GM12873 (cell line): ENCODE measurements at regions not wholly inside any gene's neighbourhood (a gene's known extent, or its start where the extent isn't known, plus 50 kb on each side); places are given as distances from the start of the nearest gene placed in this dataset.

Experiments
- TF ChIP-seq, protein P1 (sequence below): IDR thresholded peaks from 2 replicates; pipeline ENCODE4 v1.5.1; 2012; ENCODE audit warnings: low read depth, mild to moderate bottlenecking, moderate library complexity, low read length, control low read depth; ENCODE audit not compliant: insufficient read depth; ENCODE audit errors: missing control alignments

DNA sequence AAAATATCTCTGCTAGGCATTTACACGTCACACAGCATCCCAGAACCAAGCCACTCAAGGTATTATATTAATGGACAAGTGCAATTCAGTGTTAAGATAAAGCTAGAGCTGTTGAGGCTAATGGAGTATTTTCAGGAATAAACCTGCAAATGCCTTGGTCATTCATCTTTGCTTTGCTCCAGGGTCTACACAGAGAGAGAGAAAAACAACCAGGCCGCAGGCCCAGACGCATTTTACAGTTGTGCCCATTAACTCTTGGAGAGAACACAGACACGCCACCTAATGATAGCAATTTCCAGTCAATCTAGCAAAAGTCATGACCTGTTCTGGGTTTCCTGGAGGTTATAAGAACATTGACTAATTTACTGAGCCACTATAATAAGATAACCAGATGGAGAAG lies 829.3 kb downstream of the LRRTM4 start:
- TF ChIP-seq, protein P1, sequence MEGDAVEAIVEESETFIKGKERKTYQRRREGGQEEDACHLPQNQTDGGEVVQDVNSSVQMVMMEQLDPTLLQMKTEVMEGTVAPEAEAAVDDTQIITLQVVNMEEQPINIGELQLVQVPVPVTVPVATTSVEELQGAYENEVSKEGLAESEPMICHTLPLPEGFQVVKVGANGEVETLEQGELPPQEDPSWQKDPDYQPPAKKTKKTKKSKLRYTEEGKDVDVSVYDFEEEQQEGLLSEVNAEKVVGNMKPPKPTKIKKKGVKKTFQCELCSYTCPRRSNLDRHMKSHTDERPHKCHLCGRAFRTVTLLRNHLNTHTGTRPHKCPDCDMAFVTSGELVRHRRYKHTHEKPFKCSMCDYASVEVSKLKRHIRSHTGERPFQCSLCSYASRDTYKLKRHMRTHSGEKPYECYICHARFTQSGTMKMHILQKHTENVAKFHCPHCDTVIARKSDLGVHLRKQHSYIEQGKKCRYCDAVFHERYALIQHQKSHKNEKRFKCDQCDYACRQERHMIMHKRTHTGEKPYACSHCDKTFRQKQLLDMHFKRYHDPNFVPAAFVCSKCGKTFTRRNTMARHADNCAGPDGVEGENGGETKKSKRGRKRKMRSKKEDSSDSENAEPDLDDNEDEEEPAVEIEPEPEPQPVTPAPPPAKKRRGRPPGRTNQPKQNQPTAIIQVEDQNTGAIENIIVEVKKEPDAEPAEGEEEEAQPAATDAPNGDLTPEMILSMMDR, result no peak

GRCh38 chr2:76688732-76689131 lies 833.4 kb downstream of the LRRTM4 start:
- TF ChIP-seq, protein P1, result no peak

DNA sequence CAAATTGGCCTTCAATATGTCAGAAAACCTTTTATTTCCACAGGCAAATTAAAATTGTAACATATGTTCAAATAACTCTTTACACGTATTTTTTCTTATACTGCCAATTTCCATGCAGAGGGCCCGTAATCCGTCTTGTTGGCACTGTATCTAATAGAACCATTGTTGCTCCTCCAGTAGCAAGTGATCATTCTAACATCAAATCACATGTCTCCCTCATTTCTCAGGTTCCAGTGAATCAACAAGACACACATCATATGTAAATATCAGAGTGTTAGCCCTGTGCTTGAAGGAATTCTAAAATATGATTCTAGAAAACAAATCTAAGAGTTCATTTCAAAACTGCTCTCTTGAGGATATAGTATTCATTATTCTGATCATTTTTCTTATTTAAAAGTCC lies 834.3 kb downstream of the LRRTM4 start:
- TF ChIP-seq, protein P1, result no peak

GRCh38 chr2:76684756-76685155 lies 837.4 kb downstream of the LRRTM4 start:
- TF ChIP-seq, protein P1, result no peak

DNA sequence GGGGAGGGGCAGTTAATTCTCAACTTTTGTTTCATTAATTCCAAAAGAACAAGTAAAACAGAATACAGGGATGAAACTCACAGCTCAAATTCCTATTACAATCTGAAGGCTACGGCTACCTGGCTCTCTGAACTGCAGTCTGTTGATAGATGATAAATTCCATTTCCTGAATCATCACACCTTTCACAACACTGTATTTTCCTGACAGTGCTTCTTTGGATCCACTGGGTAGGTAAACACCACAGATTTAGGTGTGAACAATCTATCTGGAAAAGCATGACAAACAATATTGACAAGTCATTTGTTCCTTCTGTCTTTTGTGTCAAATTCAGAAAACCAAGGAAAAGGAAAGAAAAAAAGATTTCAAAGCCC lies 843.2 kb downstream of the LRRTM4 start:
- TF ChIP-seq, protein P1, result no peak

GRCh38 chr2:76678383-76679024 lies 843.7 kb downstream of the LRRTM4 start:
- TF ChIP-seq, protein P1, result no peak

DNA sequence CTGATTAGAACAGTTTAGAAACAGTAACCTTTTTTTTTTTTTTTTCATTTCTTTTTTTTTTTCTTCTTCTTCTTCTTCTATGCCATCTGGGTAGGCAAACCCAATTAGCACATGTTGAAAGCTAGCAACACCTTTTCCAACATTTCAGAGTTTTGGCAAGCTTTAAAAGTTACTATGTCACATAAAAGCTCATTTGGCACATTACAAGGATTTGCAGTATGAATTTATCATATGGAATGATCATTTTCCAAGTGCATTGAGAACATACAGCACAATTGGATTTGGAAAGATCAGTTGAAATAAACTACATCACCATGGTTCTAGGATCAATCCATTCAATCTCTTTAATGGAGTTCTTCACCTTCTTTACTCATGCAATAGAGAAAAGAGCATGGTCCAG lies 847.0 kb downstream of the LRRTM4 start:
- TF ChIP-seq, protein P1, result no peak
